ENCODE measurements at regions not wholly inside any gene's neighbourhood (a gene's known extent, or its start where the extent isn't known, plus 50 kb on each side); places are given as distances from the start of the nearest gene placed in this dataset.

DNA sequence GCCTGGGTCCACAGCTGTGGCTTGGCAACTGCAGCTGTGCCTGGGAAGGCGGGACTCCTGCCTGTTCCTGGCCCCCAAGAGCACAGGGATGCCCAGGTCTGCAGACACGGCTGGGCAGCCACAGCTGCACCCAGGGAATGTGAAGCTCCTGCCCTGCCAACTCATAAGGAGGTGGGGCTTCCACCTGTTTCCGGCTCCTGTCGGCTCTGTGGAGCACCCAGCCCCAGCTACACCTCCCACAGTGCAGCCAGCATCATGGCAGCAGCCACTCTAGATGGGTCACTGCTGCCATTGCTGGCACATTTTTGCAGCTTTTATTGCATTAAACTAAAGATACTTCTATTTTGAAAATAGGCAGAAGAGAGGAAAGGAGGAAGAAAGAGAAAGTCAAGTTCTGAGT lies 207.9 kb downstream of the SAMD5 start:
- DNase-seq (ENCODE audit: low read depth) = no peak

DNA sequence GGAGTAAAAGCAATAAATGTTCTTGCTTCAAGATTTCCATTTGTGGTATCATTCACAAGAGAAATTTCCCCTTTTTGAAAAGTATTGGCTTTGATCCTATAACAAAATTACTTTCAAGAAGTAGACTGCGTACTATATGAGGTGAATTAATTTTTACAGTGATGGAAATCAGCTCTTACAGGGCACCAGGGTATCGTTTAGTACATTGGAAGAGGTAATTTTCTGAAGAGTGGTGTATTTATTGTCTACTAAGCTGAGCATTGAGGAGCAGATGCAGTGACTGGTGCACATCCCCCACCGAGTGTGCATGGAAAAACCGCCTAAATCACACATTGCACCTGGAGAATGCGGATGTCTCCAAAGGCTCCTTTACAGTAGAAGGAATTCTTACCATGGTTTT lies 209.5 kb downstream of the SAMD5 start:
- DNase-seq (ENCODE audit: low read depth) = no peak

DNA sequence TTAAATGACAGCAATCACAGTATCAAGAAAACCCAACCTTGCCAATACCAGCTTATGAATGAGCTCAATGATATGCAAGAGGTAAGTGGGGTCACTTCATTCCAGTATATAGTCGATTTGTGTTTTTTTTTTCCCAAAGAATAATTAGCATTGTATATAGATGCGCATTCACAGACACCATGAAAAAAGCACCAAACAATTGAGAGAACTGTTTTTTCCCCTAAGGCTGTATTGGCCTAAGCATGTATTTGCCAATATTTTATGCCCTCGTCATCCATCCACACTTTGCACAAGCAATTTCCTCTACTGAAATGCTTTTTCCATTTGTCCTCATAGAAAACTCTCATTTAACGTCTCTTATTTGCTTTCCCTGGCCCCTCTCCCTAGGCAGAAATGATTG lies 213.7 kb downstream of the SAMD5 start:
- DNase-seq (ENCODE audit: low read depth) = no peak

DNA sequence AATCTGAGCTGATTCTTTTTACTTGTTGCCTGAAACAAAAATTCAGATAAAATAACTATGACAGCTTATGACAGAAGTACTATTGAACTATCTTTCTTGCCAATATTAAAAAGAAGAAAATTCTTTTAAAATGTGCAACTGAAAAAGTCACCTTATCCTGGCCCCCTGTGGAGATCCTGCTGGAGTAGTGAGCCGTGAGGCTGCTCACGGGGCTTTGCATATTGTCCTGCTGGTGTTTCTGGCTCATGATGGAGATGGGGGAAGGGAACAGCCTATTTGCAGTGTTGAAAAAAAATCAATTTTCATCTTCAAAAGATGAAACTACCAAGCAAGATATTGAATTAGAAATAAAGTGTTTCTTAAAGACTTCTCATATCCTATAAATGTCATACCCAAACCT lies 216.0 kb downstream of the SAMD5 start:
- DNase-seq (ENCODE audit: low read depth) = no peak

DNA sequence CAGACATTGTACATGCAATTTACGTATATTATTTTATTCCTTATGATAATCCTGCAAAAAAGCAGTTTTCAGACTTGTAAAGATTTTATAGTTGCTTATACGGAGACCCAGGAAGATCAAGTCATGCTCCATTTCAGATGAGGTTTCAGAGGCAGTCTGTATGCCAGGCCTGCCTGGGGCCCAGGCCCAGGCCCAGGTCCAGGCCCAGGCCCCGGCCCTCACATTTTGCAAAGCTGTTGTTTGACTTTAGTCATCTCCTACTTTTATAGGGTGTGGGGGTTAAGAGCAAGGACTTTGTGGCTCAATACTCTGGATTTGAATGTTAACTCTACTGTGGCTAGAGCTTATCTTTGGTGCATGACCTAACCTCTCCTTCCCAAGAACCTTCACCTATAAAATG lies 217.9 kb downstream of the SAMD5 start:
- DNase-seq (ENCODE audit: low read depth) = no peak

DNA sequence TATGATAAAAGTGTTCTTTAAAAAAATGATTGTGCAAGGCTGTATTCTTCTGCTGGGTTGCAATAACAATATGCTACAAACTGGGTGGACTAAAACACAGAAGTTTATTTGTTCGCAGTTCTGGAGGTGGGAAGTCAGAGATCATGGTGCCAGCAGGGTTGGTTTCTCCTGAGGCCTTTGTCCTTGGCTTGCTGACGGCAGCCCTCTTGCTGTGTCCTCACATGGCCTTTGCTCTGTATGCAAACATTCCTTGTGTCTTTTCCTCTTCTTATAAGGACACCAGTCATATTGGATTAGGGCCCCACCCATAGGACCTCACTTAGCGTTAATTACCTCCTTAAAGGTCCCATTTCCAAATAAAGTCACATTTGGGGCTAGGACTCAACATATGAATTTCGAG lies 220.4 kb downstream of the SAMD5 start:
- no peak for DNase-seq (ENCODE audit: low read depth)

DNA sequence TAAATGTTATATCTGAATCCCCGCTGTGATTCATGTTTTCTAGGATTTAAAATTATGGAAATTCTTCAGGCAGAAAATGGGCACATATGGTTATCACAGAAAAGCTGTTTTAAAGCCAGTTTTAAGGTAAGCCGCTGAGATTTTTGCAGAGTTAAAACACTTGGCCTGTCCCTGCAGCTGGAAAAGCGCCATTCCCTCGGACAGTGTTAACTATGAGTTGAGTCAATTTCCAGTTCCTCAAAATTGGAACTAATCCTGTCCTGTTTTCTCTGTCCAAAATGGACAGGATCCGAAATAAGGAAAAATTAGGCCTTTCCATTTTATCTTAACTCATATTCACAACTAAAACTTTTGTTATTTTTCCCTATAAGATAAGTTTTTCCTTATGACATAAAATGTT lies 225.2 kb downstream of the SAMD5 start:
- DNase-seq (ENCODE audit: low read depth) = no peak

DNA sequence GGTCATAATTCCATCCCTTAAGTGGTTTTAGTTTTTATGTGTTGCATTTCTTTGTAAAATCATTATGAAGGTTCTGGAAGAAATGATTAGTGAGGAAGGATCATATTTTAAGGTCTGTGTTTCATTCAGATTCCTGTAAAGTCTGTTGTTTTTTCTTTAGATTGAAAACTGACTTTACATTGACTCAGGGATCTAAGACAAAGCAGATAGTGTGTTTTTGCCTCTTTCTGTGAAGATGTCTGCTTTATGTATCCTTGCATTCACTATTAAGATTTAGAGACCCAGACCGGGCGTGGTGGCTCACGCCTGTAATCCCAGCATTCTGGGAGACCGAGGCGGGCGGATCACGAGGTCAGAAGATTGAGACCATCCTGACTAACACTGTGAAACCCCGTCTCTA lies 225.7 kb downstream of the SAMD5 start:
- no peak for DNase-seq (ENCODE audit: low read depth)

DNA sequence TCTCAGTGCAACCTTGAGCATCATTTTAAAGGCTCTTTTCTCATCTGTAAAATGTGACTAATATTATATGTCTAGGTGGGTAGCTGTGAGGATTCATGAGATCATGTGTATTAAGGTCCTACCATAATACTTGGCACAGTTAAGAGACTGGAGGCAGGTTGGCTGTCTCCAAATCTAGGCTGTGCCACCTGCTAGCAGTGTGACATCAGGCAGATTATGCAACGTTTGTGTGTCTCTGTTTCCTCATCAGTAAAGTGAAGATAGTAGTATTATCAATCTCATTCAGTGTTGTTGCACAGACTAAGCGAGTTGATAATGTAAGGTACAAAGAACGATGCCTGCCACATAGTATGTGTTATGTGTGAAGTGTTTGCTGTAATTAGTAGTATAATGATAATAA lies 227.4 kb downstream of the SAMD5 start:
- DNase-seq (ENCODE audit: low read depth) = no peak

DNA sequence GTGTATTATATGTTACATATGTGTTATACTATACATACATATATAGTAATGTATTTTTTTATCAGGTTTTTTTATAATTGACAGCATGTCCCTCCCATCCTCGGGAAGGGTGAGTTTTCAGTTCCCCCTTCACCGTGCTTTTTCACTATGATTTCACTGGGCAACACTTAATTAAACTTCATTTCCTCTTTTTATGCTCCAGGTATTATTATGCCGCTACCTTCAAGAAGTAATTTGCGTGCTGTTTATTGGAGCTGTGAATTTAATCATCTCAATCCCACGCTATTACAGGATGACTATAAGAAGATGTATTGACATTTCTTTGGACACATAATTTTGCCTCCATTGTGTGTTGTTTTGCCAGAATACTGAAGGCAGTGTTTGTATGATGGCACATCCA lies 228.6 kb downstream of the SAMD5 start:
- no peak for DNase-seq (ENCODE audit: low read depth)

DNA sequence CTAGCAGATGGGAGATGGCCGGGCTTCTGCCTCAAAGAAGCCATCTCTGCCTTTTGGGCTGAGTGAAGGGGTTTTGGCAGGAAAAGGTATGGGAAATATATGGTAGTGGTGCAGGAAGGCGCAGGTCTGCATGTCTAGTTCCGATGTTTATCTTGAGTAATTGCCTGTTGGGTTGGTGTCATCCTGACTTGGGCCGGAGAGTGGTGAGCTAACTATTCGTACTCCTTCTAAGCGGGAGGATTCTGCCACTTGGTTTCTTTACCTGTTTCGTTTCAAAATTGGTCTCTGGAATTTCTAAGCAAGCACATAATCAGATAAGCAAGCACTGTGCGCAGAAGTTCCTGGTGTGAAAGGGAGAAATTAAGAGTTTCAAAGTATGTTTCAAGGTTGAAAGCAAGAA lies 229.6 kb downstream of the SAMD5 start:
- DNase-seq (ENCODE audit: low read depth) = no peak

DNA sequence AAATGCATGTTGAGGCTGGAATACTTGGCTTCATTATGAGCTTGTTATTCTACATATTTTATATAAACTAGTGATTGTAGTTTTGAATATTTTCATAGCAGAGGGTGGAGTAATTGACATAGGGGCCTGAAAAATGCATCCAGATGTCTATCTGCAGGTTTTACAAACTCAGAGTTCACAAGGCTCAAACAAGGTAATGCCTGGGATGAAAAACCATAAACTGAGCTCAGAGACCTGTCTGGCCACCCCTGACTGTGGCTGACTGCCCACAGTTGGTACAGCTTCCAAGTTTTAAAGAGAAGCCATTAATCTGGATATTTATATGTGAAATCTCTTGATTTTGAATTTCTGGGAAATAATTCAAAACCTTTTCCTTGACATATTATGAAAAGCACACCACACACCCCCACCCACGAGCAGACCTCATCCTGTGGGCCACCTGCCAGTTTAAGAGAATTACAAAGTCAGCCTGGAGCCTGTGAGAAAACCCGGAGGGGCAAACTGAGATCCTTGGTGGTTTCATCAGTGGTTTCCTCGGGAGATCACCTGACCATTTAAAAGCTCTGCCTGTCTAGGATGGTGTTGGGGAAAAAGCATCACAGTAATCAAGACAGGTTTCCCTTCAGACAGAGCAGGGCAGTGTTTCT lies 230.1 kb downstream of the SAMD5 start:
- DNase-seq (ENCODE audit: low read depth) = no peak

DNA sequence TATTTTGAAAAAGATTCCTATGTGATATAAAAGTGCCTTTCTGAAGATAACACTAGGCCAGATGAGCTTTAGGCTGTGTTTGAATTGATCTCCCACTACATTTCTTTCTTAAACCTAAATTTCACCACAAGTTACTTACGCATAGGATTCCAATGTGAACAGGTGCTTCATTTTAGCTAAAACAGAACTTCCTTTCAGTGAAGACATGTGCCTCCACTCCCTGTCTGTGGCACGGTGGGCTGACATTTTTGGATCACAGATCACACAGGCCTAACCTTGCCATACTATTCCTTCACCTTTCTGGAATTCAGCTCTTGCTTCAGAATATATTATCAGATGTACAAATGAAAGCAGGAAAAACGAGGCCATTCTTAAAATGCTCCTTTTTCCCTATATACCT lies 231.8 kb downstream of the SAMD5 start:
- DNase-seq (ENCODE audit: low read depth) = no peak

DNA sequence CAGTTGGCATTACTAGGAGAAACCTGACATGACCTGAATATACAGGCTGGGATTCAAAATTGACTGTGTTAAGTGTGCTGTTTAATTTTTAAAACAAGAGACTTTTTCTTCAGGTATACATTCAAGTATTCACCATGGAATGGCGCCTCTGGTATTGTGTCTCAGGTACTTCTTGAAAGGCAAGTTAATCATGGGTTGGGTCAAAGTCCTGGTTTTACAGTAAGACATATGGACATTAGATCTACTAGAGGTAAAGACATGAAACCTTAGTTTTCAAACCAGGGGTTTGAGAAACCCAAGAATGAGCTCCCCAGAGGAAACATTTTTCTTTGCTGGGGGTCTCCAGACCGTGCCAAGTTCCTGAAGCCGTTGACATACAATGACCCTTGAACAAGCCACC lies 232.4 kb downstream of the SAMD5 start:
- DNase-seq (ENCODE audit: low read depth) = no peak

DNA sequence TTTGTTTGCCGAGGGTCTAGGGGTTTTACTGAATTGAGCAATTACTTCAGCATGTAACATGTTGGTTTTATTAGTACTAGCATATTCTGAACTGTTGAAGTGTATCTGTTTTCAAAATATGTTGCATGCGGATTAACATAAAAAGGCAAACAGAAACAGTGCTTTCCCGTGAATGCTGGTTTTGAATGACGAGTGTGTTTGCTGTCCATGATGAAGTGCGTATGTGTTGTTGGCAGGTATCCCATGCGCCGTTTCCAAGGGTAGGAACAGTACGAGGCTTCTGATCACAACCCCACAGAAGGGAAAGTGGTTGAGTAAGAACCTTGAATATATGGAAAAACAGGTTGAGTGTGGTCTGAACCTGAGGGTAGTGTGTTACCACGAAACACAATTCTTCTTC lies 232.9 kb downstream of the SAMD5 start:
- DNase-seq (ENCODE audit: low read depth) = no peak

DNA sequence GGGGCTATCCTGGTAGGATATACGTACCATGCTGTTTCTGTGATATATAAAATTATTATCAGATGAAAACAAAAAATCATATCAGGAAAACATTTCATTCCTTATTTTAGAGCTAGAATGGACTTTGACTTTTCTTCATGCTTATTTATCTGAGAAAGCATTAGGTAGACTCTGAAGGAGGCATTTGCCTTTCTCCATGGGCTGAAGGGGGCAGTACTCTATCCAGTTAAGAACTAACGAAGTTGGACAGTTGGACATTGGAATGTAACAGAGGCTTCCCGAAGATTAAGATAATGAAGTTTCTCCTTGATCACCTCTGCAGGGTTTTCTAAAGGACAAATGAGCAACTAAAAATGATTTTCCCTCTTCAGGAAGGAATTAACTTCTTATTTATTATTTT lies 233.9 kb downstream of the SAMD5 start:
- no peak for DNase-seq (ENCODE audit: low read depth)

DNA sequence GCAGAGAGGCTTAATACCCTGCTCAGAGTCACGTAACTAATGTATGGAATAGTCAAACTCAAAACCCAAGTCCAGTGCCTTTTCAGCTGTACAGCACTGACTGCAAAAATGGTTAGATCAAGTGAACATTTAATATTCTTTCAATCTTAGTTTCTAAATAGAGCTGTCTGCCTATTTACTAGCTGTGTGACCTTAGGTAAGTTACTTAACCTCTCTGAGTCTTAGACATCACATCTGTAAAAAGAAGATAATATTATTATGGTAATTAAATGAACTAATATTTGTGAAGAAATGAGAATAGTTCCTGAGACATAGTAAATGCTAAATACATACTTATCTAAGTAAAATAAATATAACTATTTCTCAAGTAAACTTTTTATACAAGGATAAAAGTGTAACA lies 235.5 kb downstream of the SAMD5 start:
- no peak for DNase-seq (ENCODE audit: low read depth)

DNA sequence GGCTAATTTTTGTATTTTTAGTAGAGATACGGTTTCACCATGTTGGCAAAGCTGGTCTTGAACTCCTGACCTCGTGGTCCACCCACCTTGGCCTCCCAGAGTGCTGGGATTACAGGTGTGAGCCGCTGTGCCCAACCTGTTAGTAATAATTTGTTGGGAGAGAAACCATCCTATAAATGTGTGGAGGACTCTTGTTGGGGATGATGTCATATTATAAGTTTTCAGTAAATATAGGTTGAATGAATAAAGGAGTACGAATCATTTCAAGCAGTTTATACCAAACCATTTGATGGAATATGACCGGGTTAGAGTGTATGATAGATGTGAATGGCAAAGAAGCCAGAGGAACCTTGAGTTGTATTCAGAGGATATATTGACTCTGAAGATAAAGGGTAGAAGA lies 240.8 kb downstream of the SAMD5 start:
- no peak for DNase-seq (ENCODE audit: low read depth)

DNA sequence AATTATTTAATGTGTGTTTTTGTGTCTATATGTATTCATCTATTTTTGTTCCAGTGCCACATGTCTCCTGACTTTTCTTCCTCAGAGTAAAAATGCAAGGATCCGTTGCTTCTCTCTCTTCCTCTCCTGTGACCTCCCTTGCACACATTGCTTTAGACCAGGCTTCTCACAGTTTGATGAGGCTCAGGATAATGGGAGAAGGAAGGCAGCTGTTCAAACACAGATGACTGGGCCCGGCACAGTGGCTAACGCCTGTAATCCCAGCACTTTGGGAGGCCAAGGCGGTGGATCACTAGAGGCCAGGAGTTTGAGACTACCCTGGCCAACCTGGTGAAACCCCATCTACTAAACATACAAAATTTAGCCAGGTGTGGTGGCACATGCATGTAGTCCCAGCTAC lies 241.9 kb downstream of the SAMD5 start:
- no peak for DNase-seq (ENCODE audit: low read depth)

DNA sequence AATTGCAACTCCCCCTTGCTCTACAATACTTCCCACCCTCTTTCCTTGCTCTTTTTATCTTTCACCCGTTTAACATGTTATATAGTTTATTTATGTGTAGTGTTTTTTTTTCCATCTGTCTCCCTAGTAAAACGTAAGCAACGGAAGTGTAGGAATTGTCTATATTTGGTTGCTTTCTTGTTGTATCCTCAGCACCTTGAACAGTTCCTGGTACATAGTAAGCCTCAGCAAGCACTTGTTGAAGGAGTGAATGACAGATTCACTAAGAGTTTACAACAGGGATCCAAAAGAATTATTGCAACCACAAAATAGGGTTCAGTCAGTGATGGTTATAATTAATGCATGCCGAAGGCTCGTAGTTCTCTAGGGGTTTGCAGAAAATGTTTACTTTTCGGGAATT lies 242.7 kb downstream of the SAMD5 start:
- DNase-seq (ENCODE audit: low read depth) = no peak

DNA sequence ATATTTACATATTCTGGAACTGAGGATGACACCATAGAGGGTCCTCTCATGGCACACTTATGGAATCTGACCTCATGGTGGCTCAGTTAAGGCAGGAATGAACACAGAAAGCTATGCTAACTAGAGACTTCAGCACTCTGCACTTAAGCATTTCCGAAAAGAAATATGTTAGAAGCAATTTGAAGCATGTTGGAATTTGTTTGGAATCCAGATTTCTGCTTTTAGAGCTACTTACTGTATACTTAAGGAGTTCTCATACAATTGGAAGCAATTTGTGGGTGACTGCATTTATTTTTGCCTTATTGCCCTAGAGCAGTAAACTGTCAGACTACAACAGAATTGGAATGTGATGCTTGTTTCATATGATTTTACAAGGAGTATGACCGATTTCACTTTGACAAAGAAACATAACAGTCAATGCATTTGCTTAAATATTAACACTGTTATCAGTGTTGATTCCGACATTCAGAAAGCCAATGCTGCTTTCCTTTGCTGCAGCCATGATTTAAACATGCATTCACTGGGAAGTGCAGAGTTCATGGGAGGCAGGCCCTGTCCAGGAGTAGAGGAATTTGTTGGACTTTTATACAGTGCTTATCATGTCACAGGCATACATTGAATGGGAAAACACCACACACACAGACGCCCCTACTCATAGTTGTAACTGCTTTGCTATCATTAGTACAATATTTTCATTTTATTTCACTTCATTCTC lies 244.4 kb downstream of the SAMD5 start:
- DNase-seq (ENCODE audit: low read depth) = no peak

DNA sequence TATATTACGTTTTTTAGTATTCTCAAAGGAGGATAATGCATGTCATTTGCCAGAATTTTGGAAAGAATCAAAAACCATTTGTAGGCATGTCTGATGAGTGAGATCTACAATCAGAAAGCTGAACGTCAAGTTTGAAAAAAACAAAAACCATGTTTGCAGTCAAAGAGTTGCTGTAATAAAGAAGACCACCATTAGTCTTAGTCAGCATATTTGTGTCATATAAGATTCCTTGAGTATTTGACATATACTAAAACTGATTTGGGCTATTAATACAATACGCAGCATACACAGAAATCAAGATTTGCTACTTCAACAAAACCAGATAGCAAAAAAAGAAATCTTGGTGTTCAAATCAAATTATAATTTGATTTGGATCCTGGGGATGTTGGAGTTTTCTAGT lies 247.5 kb downstream of the SAMD5 start:
- DNase-seq (ENCODE audit: low read depth) = no peak

DNA sequence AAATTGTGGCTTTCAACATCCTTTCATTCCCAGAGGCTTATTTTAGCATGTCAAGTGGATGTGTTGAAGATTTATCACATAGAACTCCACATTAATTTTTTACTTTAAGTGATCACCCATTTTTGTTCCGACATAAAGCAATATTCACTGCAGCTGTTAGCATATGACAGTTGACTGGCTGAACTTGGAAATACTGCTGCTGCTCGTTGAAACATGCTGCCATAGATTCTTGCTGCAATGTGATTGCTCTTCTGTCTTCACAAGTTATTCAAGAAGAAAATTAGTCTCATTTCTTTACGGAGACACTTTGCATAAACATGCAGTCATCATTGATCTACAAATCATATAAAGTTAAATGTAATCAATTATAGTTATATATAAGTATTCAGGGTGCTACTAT lies 248.4 kb downstream of the SAMD5 start:
- DNase-seq (ENCODE audit: low read depth) = no peak

DNA sequence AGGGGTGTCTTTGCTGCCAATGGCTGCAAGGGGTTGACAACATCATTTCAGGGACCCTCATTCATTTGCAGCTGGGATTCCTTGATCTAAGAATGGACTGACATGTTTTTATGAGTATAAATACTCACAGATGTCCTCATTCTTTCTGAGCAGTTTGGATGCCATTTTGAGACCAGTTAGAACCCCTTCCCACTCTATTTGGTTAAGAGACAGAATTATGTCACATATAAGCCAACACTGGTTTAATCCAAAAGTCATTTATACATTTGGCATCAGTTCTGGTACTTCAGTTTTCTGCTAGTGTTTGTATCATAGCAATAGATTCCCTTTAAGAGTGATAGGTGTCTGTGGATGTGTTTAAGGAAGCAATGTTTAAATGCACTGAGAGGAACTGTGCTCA lies 248.8 kb downstream of the SAMD5 start:
- no peak for DNase-seq (ENCODE audit: low read depth)

Measured in T-helper 22 cell (primary cell).